ENCODE measurements at regions not wholly inside any gene's neighbourhood (a gene's known extent, or its start where the extent isn't known, plus 50 kb on each side); places are given as distances from the start of the nearest gene placed in this dataset.
A peak's percentile ranks its signal among the peaks of the same experiment; 100 is the strongest.
"Not testable (repeated sequence)": the region's sequence is repeated elsewhere in the genome, so short reads cannot be mapped to it uniquely, and the experiment has no call there.

DNA sequence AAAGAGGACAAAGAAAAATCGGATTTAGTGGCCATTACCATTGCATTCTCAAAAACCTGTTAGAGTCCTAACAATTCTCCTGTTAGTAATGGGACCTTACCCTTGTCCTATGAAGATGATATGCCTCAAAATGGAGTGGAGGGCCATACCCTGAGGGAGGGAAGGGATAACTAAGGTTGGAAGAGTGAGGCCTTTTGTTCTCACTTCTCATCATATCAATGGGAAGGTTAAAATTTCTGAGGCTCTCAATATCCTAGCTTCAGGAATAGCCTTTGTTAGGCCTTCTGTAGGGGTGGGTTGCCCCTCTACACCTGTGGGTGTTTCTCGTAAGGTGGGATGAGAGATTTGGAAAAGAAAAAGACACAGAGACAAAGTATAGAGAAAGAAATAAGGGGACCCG lies 109.4 kb upstream of the SGIP1 start:
- not testable (repeated sequence) for DNase-seq (ENCODE audit: low read depth in 1 of 2, low spot score in 1 of 2)

DNA sequence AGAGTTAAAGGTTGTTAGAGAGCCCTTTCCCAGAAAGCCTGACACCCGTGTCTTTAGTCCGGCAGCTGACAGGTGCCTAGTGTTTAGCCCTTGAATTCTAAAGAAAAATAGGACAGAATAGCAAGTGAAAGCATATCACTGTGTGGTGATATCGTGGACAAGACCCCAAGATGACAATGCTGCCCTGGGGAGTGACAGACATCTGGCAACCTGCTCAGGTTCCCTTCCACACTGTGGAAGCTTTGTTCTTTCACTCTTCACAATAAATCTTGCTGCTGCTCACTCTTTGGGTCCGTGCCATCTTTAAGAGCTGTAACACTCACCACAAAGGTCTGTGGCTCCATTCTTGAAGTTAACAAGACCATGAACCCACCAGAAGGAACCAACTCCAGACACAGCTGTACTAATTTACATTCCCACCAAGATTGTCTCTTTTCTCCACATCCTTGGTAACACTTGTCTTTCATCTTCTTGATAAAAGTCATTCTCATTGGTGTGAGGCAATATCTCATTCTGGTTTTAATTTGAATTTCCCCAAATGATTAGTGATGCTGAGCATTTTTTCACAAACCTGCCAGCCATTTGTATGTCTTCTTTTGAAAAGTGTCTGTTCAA lies 107.6 kb upstream of the SGIP1 start:
- DNase-seq (ENCODE audit: low read depth in 1 of 2, low spot score in 1 of 2) = no peak

DNA sequence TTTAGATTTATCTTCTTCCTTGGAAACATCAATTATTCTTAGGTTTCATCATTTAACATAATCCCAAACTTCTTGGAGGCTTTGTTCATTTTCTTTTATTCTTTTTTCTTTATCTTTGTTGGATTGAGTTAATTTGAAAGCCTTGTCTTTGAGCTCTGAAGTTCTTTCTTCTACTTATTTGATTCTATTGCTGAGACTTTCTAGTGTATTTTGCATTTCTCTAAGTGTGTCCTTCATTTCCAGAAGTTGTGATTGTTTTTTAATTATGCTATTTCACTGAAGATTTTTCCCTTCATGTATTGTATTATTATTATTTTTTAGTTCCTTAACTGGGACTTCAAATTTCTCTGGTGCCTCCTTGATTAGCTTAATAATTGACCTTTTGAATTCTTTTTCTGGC lies 103.1 kb upstream of the SGIP1 start:
- DNase-seq (ENCODE audit: low read depth in 1 of 2, low spot score in 1 of 2) = not testable (repeated sequence)

DNA sequence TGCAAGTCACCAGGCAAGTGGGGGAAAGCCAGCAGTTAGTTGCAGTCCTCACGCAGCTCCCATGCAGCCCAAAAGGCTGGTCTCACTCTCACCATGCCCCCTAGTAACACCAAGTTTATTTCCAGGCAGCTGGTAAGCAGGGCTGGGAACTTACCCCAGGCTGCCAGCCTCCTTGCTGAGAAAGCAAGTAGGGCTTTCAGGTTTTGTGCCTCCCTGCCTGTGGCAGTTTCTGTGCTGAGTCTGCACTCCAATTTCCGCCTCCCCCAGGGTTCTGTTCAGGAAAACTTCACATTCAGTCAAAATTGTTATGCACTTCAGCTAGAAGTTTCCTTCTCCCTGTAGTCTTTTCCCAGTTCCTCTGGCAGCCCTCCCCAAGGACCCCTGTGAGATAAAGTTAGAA lies 102.0 kb upstream of the SGIP1 start:
- DNase-seq (ENCODE audit: low read depth in 1 of 2, low spot score in 1 of 2) = no peak

DNA sequence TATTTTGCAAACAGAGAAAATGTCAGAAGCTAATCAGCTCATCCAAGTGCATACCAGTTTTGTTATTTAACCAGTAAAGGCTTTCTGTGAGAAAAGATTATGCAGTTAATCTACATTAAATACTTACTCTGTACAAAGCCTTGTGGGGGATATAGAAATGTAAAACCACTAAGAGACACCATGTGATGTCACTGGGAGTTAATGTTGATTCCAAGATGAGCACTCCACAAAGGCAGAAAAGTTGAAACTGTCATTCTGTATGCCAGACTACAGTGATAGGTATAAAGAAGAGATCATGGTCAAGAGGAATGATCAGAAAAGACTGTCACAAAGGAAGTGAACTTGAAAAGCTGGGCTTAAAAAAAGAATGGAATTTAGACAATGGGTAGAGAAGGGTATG lies 100.3 kb upstream of the SGIP1 start:
- DNase-seq (ENCODE audit: low read depth in 1 of 2, low spot score in 1 of 2) = no peak

DNA sequence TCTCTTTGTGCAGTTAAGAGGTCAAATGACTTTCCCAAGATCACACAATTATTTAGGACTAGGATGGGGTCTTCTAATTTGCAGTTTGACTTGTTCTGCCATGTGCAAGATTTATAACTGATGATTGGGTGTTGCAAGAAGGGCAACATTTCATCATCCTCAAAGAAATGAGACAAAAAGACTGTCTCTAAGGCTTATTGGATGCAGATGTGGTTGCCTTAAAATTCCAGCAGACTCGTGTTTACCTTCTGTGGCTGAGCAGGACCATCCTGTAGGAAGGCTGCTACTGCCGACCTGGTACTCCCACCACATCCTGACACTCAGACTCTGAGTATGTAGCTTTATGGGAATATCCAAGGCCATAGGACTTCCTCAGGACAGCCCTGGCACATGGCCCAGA lies 99.9 kb upstream of the SGIP1 start:
- DNase-seq (ENCODE audit: low read depth in 1 of 2, low spot score in 1 of 2) = no peak

DNA sequence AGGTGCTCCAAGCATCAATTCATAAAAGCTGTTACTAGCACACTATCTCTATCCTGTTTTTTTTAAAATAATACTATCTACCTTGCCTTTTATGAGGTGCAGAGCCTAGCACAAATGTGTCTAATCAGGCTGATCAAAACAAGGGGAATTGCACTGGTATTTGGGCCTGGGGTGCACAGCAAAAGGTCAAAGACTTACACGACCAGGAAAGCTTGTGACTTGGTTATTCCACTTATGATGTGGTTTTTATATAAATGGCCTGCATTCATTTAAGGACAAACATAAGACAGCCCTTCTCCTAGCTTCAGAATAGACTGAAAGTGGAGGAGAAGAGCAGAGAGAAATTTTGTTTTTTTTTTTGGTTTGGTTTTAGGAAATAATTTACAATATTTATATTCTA lies 98.4 kb upstream of the SGIP1 start:
- DNase-seq (ENCODE audit: low read depth in 1 of 2, low spot score in 1 of 2) = no peak

DNA sequence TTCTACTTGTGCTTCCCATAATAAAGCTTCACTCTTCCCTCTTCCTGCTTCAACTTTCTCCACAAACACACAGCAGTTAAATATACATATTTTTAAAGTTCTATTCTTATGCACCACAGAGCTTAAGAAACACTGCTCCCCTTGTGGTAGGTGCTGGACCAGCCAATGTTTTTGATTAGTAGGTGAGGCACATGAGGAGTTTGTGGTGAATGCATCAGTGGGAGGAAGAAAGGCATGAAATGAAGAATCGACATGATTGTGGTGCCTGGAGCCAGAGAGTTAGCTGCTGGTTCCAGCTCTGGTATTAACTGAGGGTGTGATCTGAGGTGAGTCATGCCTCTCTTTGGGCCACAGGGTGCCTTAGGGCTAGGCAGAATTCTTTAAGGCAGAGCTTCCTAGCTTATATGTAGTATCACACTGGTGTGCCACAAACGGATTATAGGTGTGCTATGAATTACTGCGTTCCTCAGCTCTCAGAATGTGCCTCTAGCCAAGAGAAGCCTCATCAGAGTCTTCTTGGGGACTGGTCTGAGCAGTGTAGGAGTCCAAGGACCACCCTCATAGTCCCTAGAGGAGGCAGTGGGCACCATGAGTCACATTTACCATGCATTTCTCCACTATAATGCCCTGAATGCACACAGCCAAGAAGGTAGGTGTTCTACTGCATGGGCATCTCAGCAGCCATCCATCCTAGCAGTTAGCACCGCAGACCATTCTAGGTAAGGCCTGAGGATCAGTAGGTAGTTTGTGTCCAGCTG lies 97.4 kb upstream of the SGIP1 start:
- peak; percentile 13 to 65 for DNase-seq (ENCODE audit: low read depth in 1 of 2, low spot score in 1 of 2)

DNA sequence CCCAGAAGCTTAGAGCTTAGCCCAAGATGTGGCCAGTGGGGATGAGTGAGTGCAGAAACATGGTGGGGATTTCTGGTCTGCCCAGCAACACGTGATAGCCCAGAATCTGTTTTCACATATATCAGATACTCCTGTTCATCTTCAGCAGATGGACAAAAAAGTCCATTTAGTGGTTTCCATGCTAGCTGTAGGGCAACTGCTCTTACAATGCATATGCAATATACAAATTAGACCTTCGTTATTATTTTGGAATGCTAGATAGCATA lies 96.9 kb upstream of the SGIP1 start:
- no peak for DNase-seq (ENCODE audit: low read depth in 1 of 2, low spot score in 1 of 2)

DNA sequence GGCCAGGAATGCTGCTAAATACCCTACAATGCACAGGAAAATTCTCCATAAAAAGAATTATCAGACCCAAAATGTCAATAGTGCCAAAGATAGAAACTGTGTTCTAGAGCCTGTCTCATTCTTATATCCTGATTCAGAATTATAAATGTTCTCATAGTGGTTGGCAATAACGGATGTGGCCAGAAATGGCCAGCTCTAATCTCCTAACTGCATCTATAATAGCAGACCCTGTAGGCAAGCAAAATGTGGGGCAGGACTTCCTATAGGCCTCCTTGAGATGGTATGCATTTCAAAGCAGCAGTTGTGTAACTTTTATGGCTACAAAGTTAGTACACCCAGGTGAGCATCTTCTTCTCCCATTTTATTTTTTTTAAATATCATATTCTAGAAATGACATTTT lies 95.9 kb upstream of the SGIP1 start:
- DNase-seq (ENCODE audit: low read depth in 1 of 2, low spot score in 1 of 2) = no peak

DNA sequence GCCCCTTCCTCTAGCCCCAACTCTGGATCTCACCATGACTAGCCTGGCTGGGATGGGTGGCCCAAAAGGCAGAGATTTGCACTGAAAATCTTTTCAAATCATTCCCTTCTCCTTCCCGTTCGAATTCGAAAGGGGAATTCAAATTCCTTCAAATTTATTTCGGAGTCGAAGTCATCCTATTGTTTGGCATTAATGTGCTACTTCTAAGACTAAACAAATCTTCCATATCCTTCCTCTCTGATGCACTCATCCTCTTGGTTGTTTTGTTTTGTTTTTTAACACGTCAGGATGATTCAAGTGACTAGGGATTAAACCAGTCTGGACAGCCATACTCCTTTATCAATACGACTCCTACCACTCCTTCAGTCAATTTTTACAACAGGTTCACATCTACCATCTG lies 95.5 kb upstream of the SGIP1 start:
- no peak for DNase-seq (ENCODE audit: low read depth in 1 of 2, low spot score in 1 of 2)

DNA sequence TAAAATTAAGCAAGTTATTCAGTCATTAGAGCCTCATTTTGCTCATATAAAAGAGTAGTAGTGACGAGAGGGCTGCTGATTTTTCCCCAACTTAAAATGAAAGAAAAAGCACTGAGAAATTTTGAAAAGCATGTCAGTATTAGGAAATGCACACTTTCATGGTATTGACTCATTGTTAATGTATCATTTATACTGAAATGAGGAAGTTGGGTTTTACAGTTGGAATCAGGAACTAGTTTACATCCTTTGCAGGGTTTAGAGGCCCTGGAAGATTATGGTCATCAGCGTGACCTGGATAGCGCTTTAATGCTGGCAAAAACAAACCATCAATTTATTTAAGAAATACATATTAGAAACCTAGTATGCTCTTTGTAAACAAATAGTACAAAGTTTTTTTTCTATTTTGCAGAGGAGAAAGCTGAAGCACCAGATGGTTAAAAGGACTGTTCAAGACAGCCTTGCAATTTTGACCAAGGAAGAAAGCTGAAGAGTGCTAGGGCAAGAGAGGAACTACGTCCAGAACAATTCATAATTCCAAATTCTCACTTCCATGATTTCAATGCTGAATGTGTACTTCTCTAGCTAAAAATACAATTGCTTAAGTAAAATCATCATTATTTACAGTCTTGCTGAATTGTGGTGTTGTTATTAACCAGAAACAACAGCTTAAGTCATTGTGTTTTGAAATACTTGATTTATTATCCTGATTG lies 94.8 kb upstream of the SGIP1 start:
- DNase-seq (ENCODE audit: low read depth in 1 of 2, low spot score in 1 of 2) = no peak

DNA sequence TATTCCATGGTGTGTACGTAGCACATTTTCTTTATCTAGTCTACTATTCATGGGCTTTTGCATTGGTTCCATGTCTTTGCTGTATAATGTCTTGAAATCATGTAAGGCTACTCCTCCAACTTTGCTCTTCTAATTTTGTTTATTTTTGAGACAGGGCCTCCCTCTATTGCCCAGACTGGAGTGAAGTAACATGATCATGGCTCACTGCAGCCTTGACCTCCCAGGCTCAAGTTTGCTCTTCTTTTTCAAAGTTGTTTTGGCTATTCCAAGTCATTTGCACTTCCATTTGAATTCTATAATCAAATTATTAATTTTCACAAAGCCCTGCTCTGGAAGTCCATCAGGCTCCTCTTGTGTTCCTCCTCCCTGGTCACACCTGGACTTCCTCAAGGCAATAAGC lies 90.2 kb upstream of the SGIP1 start:
- no peak for DNase-seq (ENCODE audit: low read depth in 1 of 2, low spot score in 1 of 2)

DNA sequence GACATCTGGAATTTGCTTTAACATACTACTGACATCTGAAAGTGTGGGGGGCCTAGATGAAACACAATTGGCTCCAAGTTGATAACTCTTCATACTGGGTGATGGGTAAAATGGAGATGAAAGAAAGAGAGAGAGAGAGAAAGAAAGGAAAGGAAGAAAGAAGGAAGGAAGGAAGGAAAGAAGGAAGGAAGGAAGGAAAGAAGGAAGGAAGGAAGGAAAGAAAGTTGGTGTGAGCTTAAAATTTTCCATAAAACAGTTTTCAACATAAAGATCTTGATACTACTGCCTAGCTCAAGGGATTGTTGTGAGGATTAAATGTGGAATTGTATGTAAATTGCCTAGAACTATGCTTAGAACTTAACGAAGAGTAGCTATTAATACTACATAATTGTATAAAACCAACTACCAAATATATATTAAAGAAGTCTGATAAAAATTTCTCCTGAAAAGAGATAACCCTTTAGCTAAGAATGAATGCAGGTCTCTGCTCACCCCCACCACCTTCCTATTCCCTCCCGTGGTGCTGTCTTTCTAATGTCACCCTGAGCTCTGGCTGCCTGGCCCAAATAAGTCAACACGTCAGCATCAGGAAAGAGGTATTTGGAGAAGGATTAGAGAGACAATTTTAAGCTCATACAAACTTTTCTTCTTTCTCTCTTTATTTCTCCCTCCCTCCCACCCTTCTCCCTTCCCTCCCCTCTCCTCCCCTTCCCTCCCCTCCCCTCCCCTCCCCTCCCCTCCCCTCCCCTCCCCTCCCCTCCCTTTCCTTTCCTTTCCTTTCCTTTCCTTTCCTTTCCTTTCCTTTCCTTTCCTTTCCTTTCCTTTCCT lies 89.3 kb upstream of the SGIP1 start:
- no peak for DNase-seq (ENCODE audit: low read depth in 1 of 2, low spot score in 1 of 2)

DNA sequence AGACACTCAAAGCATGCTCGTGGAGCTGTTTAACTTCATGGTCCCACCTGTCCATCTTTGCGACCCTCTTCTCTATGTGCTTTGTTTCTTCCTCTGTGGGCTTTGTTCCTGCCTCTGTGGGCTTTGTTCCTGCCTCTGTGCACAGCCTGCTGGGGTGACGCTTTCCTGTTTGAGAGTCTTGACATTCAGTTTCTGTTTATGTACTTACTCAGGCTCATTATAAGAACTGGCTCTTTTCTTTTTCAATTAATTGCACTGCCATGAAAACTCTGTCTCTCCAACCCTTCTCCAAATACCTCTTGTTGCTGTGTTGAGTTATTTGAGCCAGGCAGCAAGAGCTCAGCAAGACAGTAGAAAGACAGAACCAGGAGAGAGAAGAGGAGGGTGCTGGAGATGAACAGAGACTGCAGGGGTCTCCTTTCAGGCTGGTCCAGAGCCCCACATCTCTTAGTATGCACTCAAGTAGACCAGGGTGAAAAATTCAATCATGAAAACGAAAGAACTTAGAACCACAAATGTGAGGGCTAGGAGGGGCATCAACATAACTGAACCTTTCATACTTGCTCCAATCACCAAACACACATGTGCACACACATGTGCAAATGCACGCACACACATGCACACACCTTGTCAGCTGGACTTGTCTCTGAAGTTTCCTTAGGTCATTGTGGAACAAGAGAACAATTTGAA lies 88.3 kb upstream of the SGIP1 start:
- peak; percentile 24 to 46 for DNase-seq (ENCODE audit: low read depth in 1 of 2, low spot score in 1 of 2)

DNA sequence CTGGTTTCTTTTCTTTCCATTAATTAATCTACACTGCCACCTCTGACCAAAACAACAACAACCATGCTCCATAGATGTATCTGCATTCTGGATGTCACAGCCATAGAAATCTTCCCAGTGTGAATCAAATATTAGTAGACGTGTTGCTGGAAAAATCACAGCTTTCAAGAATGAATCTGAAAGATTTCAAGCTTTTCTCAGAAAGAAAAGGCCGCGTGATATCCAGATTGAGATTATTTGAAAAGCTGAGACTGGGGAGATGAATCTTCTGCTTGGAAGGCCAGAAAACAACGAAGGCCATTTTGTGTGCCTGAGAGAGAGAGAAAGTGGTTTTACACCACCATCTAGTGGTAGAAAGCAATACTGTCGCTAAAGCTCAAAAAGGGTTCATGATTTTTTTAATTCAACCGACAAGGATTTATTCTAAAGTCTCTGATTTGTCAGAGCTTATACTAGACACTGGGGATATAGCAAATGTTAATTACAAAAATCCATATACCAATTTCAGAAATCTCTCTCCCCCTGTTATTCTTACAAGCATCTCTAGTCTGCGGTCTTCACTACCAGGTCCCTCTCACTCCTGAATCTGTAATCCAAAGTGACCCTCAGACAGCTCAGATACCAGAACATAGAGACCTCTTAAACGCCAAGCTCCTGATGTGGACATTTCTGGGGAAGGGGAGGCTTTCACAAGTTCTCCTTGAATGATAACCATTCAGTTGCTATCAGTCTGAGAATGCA lies 87.5 kb upstream of the SGIP1 start:
- peak in 1 of 2 donors; percentile 50 for DNase-seq (ENCODE audit: low read depth in 1 of 2, low spot score in 1 of 2)

DNA sequence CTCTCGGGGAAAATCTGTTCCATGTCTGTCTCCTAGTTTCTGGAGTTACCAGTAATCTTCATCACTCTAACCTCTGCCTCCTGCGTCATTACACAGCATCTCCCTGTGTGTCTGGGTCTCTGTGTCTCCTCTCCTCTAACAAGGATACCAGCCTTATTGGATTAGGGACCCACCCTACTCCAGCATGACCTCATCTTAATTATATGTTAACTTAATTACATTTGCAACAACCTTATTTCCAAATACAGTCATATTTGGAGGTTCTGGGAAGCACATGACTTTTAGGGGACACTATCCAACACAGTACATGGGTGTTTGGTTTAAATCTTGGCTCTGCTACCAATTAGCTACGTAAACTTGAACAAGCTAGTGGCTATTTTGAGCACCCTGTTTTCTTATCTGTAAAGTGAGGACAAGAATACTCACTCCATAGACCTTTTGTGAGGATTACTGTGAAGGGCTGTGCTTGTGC lies 83.9 kb upstream of the SGIP1 start:
- no peak for DNase-seq (ENCODE audit: low read depth in 1 of 2, low spot score in 1 of 2)

DNA sequence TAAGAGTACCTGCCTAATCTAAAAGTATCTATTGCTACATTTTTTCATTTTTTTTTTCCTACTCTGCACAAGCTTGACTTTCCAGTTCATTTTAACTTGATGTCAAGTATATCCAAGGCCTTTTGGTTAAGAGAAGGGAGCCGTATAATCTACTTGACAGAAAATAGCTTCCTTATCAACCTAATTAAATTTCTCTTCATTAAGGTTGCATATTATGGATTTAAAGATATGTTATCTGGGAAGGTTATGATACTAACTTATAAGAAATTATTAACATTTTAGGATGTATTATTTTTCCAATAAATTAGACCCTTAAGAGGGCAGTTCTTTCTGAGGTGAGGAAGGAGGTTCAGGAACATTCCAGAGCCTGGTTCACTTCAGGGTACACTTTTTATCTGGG lies 83.1 kb upstream of the SGIP1 start:
- DNase-seq (ENCODE audit: low read depth in 1 of 2, low spot score in 1 of 2) = no peak

DNA sequence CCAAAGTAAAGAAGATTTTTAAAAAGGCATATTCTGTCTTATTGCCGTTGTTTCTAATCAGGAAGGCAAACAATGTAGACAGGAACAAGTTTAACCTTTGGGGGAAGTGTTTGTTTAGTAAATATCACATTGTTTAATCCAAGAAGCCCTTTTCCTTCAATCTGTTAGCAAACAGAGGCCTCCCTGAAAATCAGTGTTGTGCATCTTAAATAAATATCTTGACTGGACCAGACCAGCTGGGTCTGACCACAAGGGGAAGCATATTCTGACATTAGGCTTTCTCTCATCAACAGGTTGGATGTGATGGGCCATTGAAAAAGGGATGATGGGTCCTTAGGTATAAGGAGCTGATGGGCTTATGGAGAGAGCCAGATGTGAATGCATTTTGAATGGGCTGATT lies 81.8 kb upstream of the SGIP1 start:
- DNase-seq (ENCODE audit: low read depth in 1 of 2, low spot score in 1 of 2) = no peak

DNA sequence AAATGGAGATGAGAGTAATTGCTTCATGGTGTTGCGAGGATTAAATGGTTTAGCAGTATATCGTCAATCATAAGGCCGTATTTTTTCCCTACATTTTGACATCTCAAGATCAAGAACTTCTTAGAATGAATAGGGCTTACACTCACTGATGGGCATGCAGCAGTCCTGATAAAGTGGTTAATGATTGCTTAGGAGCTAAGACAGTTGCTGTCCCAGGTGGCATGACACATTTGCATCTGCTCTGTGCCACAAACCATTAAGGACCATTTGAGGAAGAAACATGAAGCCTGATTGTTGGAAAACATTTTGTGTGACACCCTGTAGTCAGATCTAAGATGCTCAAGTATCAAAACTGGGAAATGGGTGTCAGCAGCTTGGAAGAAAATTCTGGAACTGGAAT lies 81.0 kb upstream of the SGIP1 start:
- no peak for DNase-seq (ENCODE audit: low read depth in 1 of 2, low spot score in 1 of 2)
